ENCODE measurements at regions not wholly inside any gene's neighbourhood (a gene's known extent, or its start where the extent isn't known, plus 50 kb on each side); places are given as distances from the start of the nearest gene placed in this dataset.

DNA sequence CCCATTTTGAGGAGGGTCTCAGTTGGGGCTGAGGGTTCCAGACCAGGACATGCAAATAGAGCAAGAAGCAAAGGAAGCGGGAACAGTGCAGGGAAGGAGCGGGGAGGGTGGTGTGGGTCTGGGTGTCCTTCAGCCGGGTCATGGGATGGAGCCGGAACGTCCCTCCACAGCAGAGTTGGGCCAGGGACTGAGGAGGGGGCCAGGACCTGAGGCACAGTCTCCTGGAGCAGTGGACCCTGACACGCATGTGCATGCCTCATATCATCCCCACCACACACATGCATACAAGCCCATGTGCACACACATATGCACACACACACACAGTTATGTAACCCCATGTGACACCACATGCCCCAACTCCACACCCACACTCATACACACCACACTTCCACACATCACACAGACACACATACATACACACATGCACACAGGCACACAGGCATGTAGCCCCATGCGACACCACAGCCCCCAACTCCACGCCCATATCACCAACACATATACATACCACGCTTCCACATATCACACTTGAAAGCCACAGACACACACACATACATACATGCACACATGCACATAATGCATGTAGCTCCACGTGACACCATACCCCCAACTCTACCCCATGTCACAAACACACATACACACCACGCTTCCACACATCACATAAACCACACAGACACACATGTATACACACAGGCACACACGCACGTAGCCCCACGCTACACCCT is 1026.6 kb downstream of the BRD1 start:
- no peak for DNase-seq
- Histone ChIP-seq H3K4me3 (no peak overlapping the region), H3K27ac (no peak overlapping the region), H3K36me3 (no peaks in the 10 kb centered on the region), H3K27me3 (replicated peaks in 1 of 7) (peaks cover 0 to 67% (median 0%) of the 10 kb centered on the region in 7 donors), H3K4me1 (no peaks in the 10 kb centered on the region), H3K9me3 (no peaks in the 10 kb centered on the region)
- WGBS, 5 donors = 86 to 95% (median 90%) methylated on average over 14 of the region's 14 CpGs
- no peak for TF ChIP-seq POLR2A (IDR thresholded peaks at IDR 0.05)
- no peak for TF ChIP-seq POLR2AphosphoS5 (IDR thresholded peaks at IDR 0.05)
- no peak for TF ChIP-seq CTCF (IDR thresholded peaks at IDR 0.05 in 8 of 11, conservative IDR thresholded peaks at IDR 0.05 in 3 of 11)
- intact Hi-C loops (cut with DNase I; ENCODE audit: low total_unique reads) = no loop called here

GRCh38 chr22:48800036-48800885 is 1027.4 kb downstream of the BRD1 start:
- intact Hi-C loops (cut with DNase I; ENCODE audit: low total_unique reads) = no loop called here
- Histone ChIP-seq H3K9me3 (no peaks in the 10 kb centered on the region), H3K4me3 (no peak overlapping the region), H3K4me1 (no peaks in the 10 kb centered on the region), H3K27ac (no peak overlapping the region), H3K27me3 (replicated peaks in 1 of 7) (peaks cover 0 to 61% (median 0%) of the 10 kb centered on the region in 7 donors), H3K36me3 (no peaks in the 10 kb centered on the region)
- 74 to 90% (median 79%) methylated on average over 14 to 23 of the region's 23 CpGs for WGBS, 5 donors
- TF ChIP-seq POLR2A (IDR thresholded peaks at IDR 0.05) (no peak), CTCF (IDR thresholded peaks at IDR 0.05 in 8 of 11, conservative IDR thresholded peaks at IDR 0.05 in 3 of 11) (no peak), POLR2AphosphoS5 (IDR thresholded peaks at IDR 0.05) (no peak)
- peak; percentile 61 for DNase-seq

DNA sequence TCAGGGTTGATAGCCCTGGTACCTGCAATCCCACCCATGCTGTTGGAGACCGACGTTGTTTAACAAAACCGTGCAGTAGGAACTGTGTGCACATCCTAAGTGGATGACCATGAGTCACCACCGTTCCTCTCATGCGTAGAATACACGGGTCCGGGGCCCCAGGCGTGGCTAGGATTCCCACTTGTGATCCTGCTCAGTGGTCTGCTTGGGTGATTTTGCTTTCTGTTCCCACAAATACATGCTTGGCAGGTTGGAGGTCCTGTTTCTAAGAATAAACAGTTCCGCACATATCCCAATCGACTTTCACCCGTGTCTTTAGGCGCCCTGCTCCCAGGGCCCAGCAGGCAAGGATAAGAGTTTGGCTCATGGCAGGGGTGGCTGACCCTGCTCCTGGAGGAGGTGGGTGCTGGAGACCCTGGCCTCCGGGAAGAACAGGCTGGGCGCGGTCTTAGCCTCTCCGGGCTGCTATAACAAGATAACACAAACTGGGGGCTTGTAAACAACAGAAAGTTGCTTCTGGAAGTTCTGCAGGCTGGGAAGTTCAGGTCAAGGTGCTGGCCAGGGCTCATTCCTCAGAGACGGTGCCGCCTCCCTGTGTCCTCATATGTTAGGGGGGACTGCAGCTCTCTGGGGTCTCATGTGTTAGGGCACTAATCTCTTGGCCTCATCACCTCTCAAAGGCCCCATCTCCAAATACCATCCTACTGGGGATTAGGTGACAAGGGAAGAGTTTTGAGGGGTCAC is 1028.3 kb downstream of the BRD1 start:
- intact Hi-C loops (cut with DNase I; ENCODE audit: low total_unique reads) = no loop called here
- no peaks in the 10 kb centered on the region for H3K36me3 ChIP-seq
- H3K27me3 ChIP-seq (replicated peaks in 1 of 7) = peaks cover 0 to 52% (median 0%) of the 10 kb centered on the region in 7 donors
- H3K27ac ChIP-seq = no peak overlapping the region
- WGBS, 5 donors = 83 to 91% (median 89%) methylated on average over 18 of the region's 18 CpGs
- H3K4me1 ChIP-seq = no peaks in the 10 kb centered on the region
- H3K9me3 ChIP-seq = no peaks in the 10 kb centered on the region
- peak; percentile 49 for DNase-seq
- H3K4me3 ChIP-seq = no peak overlapping the region
- TF ChIP-seq POLR2AphosphoS5 (IDR thresholded peaks at IDR 0.05) = no peak
- no peak for TF ChIP-seq CTCF (IDR thresholded peaks at IDR 0.05 in 8 of 11, conservative IDR thresholded peaks at IDR 0.05 in 3 of 11)
- no peak for TF ChIP-seq POLR2A (IDR thresholded peaks at IDR 0.05)

Measured in spleen (tissue), 11 donors.